ENCODE measurements at regions not wholly inside any gene's neighbourhood (a gene's known extent, or its start where the extent isn't known, plus 50 kb on each side); places are given as distances from the start of the nearest gene placed in this dataset.

GRCh38 chr22:48575618-48576332 is 1251.9 kb downstream of the BRD1 start:
- no peak overlapping the region for H3K4me3 ChIP-seq (ENCODE audit: low read length)
- TF ChIP-seq CTCF (IDR thresholded peaks at IDR 0.05; ENCODE audit: insufficient read depth, low read depth, low read length, missing control alignments): no peak

GRCh38 chr22:48574776-48575617 is 1252.7 kb downstream of the BRD1 start:
- H3K4me3 ChIP-seq (ENCODE audit: low read length): no peak overlapping the region
- no peak for TF ChIP-seq CTCF (IDR thresholded peaks at IDR 0.05; ENCODE audit: insufficient read depth, low read depth, low read length, missing control alignments)
- DNase-seq (ENCODE audit: low read depth): no peak

More at GRCh38 chr22:48575618-48576332, 1251.9 kb downstream of the BRD1 start:
- DNase-seq (ENCODE audit: low read depth): no peak

- DNase-seq (ENCODE audit: low read depth): no peak
- no peak for TF ChIP-seq CTCF (IDR thresholded peaks at IDR 0.05; ENCODE audit: insufficient read depth, low read depth, low read length, missing control alignments)
- H3K4me3 ChIP-seq (ENCODE audit: low read length): no peak overlapping the region
Measured at GRCh38 chr22:48573766-48574165, 1253.9 kb downstream of the BRD1 start.

- TF ChIP-seq CTCF (IDR thresholded peaks at IDR 0.05; ENCODE audit: insufficient read depth, low read depth, low read length, missing control alignments): no peak
- no peak overlapping the region for H3K4me3 ChIP-seq (ENCODE audit: low read length)
- DNase-seq (ENCODE audit: low read depth): no peak
Measured at GRCh38 chr22:48572951-48573350, 1254.7 kb downstream of the BRD1 start.

GRCh38 chr22:48570912-48571311 is 1256.8 kb downstream of the BRD1 start:
- DNase-seq (ENCODE audit: low read depth): no peak
- no peak overlapping the region for H3K4me3 ChIP-seq (ENCODE audit: low read length)
- no peak for TF ChIP-seq CTCF (IDR thresholded peaks at IDR 0.05; ENCODE audit: insufficient read depth, low read depth, low read length, missing control alignments)

GRCh38 chr22:48569476-48570233 is 1258.0 kb downstream of the BRD1 start:
- DNase-seq (ENCODE audit: low read depth): no peak
- no peak for TF ChIP-seq CTCF (IDR thresholded peaks at IDR 0.05; ENCODE audit: insufficient read depth, low read depth, low read length, missing control alignments)
- no peak overlapping the region for H3K4me3 ChIP-seq (ENCODE audit: low read length)

Data from epithelial cell of esophagus (primary cell).